GM12878 (cell line): ENCODE measurements at regions not wholly inside any gene's neighbourhood (a gene's known extent, or its start where the extent isn't known, plus 50 kb on each side); places are given as distances from the start of the nearest gene placed in this dataset.

Experiments used
- ATAC-seq: fragments of 200-7000 bp; cut with Tn5 transposase; 3 replicates; pipeline ENCODE4 v1.9.1; 2020; ENCODE audit warnings: mild to moderate bottlenecking, moderate library complexity
- BruUV-seq: library from RNA; stranded (reverse); fragments of 400-500 nt; replicated peaks from 2 replicates; lab custom pipeline; 2021; lab: Mats Ljungman, UMichigan
- CTCF ChIA-PET: fragments of 300-600 bp; sonication (Branson Sonifier 250); formaldehyde crosslinking; extraction: SDS; loops from one replicate; lab custom pipeline; 2021; ENCODE audit warnings: inconsistent platforms; lab: Yijun Ruan, JAX
- POLR2A ChIA-PET: fragments of 350-600 bp; formaldehyde crosslinking; extraction: SDS; loops from one replicate; lab custom pipeline; 2021; ENCODE audit warnings: inconsistent platforms; lab: Charles Lee
- RAD21 ChIA-PET: fragments of 300-600 bp; sonication (Branson Sonifier 250); formaldehyde crosslinking; loops from one replicate; lab custom pipeline; 2023; ENCODE audit warnings: antibody characterized with exemption; ENCODE audit not compliant: unreplicated experiment; lab: Charles Lee
- SMC1A ChIA-PET: fragments of 300-600 bp; sonication (Branson Sonifier 250); formaldehyde crosslinking; loops from one replicate; lab custom pipeline; 2023; ENCODE audit not compliant: unreplicated experiment, uncharacterized antibody; lab: Charles Lee
- DNase-seq: peaks from one replicate; pipeline ENCODE4 v3.0.0-alpha.2; 2011; ENCODE audit warnings: low read depth, low spot score
- FAIRE-seq: peaks from 3 replicates; lab custom pipeline; 2011; peaks lifted over from hg19 to GRCh38; lab: Jason Lieb, UNC
- H2AFZ ChIP-seq: 2 replicates; pipeline ENCODE4 v1.6.0; 2011; ENCODE audit warnings: low read depth, low read length, control low read depth; ENCODE audit not compliant: control insufficient read depth
- H3K27ac ChIP-seq: 2 replicates; pipeline ENCODE4 v1.5.1; 2011; ENCODE audit warnings: control low read depth; ENCODE audit not compliant: control insufficient read depth, insufficient read depth
- H3K27me3 ChIP-seq, 2 experiments: replicated peaks in 1 of 2; 2 replicates each; pipeline versions ENCODE4 v1.6.0 to v1.6.1; 2011; ENCODE audit warnings: low read length in 1 of 2; ENCODE audit not compliant: control insufficient read depth in 2 of 2, insufficient read depth in 2 of 2
- H3K36me3 ChIP-seq, 2 experiments: 2 replicates each; pipeline ENCODE4 v1.5.1; 2011; ENCODE audit warnings: low read length in 1 of 2; ENCODE audit not compliant: control insufficient read depth in 2 of 2, insufficient read depth in 2 of 2
- H3K4me1 ChIP-seq: 2 replicates; pipeline ENCODE4 v1.6.1; 2011; ENCODE audit warnings: mild to moderate bottlenecking, low read length, moderate library complexity, mixed read lengths; ENCODE audit not compliant: control insufficient read depth, insufficient read depth
- H3K4me2 ChIP-seq: 2 replicates; pipeline ENCODE4 v1.6.0; 2011; ENCODE audit warnings: control low read depth; ENCODE audit not compliant: control insufficient read depth, insufficient read depth
- H3K4me3 ChIP-seq: fragments of 200-600 bp; sonication (generic); 2 replicates; pipeline ENCODE4 v1.5.1; 2016
- H3K79me2 ChIP-seq: 2 replicates; pipeline ENCODE4 v1.6.0; 2011; ENCODE audit warnings: low read length; ENCODE audit not compliant: control insufficient read depth, insufficient read depth
- H3K9ac ChIP-seq: 2 replicates; pipeline ENCODE4 v1.8.0; 2011; ENCODE audit warnings: low read length, control low read depth, mixed read lengths; ENCODE audit not compliant: control insufficient read depth, insufficient read depth
- H3K9me3 ChIP-seq: replicated peaks from 3 replicates; pipeline ENCODE4 v1.5.1; 2011; ENCODE audit warnings: mild to moderate bottlenecking, low read length; ENCODE audit not compliant: control insufficient read depth, insufficient read depth
- H4K20me1 ChIP-seq: 2 replicates; pipeline ENCODE4 v1.6.0; 2011; ENCODE audit not compliant: control insufficient read depth, insufficient read depth
- ASH2L ChIP-seq: fragments of 300-600, 200-600 bp; sonication (generic); IDR thresholded peaks from 2 replicates; pipeline ENCODE4 v1.6.1; 2017; ENCODE audit warnings: low read depth, mild to moderate bottlenecking, borderline replicate concordance
- BRCA1 ChIP-seq: IDR thresholded peaks from 2 replicates; pipeline ENCODE4 v1.6.1; 2011; ENCODE audit warnings: low read depth, low read length, improper control_type of control experiment
- CBFB ChIP-seq: IDR thresholded peaks from 2 replicates; pipeline ENCODE4 v1.6.1; 2016; ENCODE audit warnings: antibody characterized with exemption, low read depth
- HDAC2 ChIP-seq: fragments of 200-600 bp; sonication (generic); IDR thresholded peaks from 2 replicates; pipeline ENCODE4 v1.6.1; 2017
- HDGF ChIP-seq: fragments of 450-650 bp; IDR thresholded peaks from 2 replicates; pipeline ENCODE4 v1.6.1; 2016; ENCODE audit warnings: antibody characterized with exemption
- KDM1A ChIP-seq: fragments of 200-600 bp; sonication (generic); IDR thresholded peaks from 2 replicates; pipeline ENCODE4 v1.6.1; 2016; ENCODE audit warnings: borderline replicate concordance
- LARP7 ChIP-seq: fragments of 450-650 bp; IDR thresholded peaks from 2 replicates; pipeline ENCODE4 v1.6.1; 2017; ENCODE audit warnings: mild to moderate bottlenecking
- MEF2B ChIP-seq: fragments of 450-650 bp; IDR thresholded peaks from 2 replicates; pipeline ENCODE4 v1.6.1; 2018; ENCODE audit warnings: mild to moderate bottlenecking, moderate library complexity; ENCODE audit not compliant: partially characterized antibody, poor library complexity, severe bottlenecking
- NFYB ChIP-seq: IDR thresholded peaks from 2 replicates; pipeline ENCODE4 v1.6.1; 2011; ENCODE audit warnings: low read depth, mild to moderate bottlenecking, low read length, improper control_type of control experiment, moderate library complexity; ENCODE audit not compliant: insufficient read depth
- NR2C1 ChIP-seq: fragments of 450-650 bp; IDR thresholded peaks from 2 replicates; pipeline ENCODE4 v1.6.1; 2017; ENCODE audit warnings: antibody characterized with exemption, mild to moderate bottlenecking, moderate library complexity
- PAX5 ChIP-seq: IDR thresholded peaks from 2 replicates; pipeline ENCODE4 v1.6.1; 2011; ENCODE audit warnings: low read depth, low read length, borderline replicate concordance
- PML ChIP-seq: IDR thresholded peaks from 2 replicates; pipeline ENCODE4 v1.6.1; 2012; ENCODE audit warnings: low read length, inconsistent platforms
- SIX5 ChIP-seq: IDR thresholded peaks from 2 replicates; pipeline ENCODE4 v1.6.1; 2011; ENCODE audit warnings: mild to moderate bottlenecking, low read depth, low read length, moderate library complexity; ENCODE audit not compliant: severe bottlenecking
- STAT1 ChIP-seq: fragments of 450-650 bp; conservative IDR thresholded peaks from 2 replicates; pipeline ENCODE4 v1.6.1; 2014; ENCODE audit warnings: antibody characterized with exemption, mild to moderate bottlenecking
- SUZ12 ChIP-seq: fragments of 200-600 bp; sonication (generic); IDR thresholded peaks from one replicate; pipeline ENCODE4 v1.6.1; 2018; ENCODE audit warnings: antibody characterized with exemption, mild to moderate bottlenecking; ENCODE audit not compliant: unreplicated experiment
- TCF7 ChIP-seq: IDR thresholded peaks from 2 replicates; pipeline ENCODE4 v1.6.1; 2014; ENCODE audit warnings: antibody characterized with exemption, borderline replicate concordance
- WGBS: methylation state at CpG from one replicate; pipeline ENCODE4 v1.1.6; 2016; ENCODE audit warnings: low lambda C conversion rate; ENCODE audit not compliant: insufficient replicate concordance, insufficient coverage; ENCODE audit errors: missing lambda C conversion rate; 5-methylcytosine and 5-hydroxymethylcytosine counted together
- in situ Hi-C: fragments of 300-500 bp; cut with MboI; formaldehyde crosslinking; loops from 9 replicates; pipeline ENCODE4 v1.14.3; 2018; ENCODE audit warnings: mixed read lengths
- intact Hi-C: fragments of 100-400 bp; cut with micrococcal nuclease; formaldehyde crosslinking; loops from one replicate; pipeline ENCODE4 v1.14.2; 2022; ENCODE audit not compliant: unreplicated experiment
- TF ChIP-seq, protein P1 (sequence below): IDR thresholded peaks from 2 replicates; pipeline ENCODE4 v1.6.1; 2012; ENCODE audit warnings: mild to moderate bottlenecking, low read depth, low read length
- TF ChIP-seq, protein P2 (sequence below): IDR thresholded peaks from 2 replicates; pipeline ENCODE4 v1.6.1; 2011; ENCODE audit warnings: borderline replicate concordance, low read depth, mild to moderate bottlenecking, moderate library complexity, mixed read lengths, low read length; ENCODE audit not compliant: insufficient read depth; ENCODE audit errors: extremely low read length
- TF ChIP-seq, protein P3 (sequence below): fragments of 450-650 bp; IDR thresholded peaks from 2 replicates; pipeline ENCODE4 v1.6.1; 2017; ENCODE audit warnings: antibody characterized with exemption, mild to moderate bottlenecking, moderate library complexity

DNA sequence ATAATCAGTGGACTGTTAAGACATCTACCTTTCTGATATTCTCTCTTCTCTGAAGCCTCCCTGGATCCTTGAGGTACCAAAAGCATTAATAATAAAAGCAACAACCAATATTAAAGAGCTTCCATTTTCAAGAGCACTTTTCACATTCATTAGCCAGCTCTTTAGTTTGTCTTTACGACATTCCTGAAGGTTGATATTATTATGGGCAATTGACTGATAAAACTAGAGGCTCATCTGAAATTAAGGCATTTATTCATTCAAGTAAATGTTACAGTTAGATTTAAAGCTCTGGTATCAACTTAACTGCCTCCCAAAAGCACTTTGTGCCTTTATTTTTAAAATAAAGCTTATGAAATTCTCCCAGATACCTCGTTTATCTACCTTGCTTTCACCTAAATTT lies 199.6 kb downstream of the PLK2 start (continued):
- TF ChIP-seq, protein P1, sequence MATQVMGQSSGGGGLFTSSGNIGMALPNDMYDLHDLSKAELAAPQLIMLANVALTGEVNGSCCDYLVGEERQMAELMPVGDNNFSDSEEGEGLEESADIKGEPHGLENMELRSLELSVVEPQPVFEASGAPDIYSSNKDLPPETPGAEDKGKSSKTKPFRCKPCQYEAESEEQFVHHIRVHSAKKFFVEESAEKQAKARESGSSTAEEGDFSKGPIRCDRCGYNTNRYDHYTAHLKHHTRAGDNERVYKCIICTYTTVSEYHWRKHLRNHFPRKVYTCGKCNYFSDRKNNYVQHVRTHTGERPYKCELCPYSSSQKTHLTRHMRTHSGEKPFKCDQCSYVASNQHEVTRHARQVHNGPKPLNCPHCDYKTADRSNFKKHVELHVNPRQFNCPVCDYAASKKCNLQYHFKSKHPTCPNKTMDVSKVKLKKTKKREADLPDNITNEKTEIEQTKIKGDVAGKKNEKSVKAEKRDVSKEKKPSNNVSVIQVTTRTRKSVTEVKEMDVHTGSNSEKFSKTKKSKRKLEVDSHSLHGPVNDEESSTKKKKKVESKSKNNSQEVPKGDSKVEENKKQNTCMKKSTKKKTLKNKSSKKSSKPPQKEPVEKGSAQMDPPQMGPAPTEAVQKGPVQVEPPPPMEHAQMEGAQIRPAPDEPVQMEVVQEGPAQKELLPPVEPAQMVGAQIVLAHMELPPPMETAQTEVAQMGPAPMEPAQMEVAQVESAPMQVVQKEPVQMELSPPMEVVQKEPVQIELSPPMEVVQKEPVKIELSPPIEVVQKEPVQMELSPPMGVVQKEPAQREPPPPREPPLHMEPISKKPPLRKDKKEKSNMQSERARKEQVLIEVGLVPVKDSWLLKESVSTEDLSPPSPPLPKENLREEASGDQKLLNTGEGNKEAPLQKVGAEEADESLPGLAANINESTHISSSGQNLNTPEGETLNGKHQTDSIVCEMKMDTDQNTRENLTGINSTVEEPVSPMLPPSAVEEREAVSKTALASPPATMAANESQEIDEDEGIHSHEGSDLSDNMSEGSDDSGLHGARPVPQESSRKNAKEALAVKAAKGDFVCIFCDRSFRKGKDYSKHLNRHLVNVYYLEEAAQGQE, result no peak
- no peak for TF ChIP-seq PML
- no peak for TF ChIP-seq STAT1
- TF ChIP-seq HDAC2, result no peak
- no peak for TF ChIP-seq PAX5
- TF ChIP-seq HDGF, result no peak
- no peak for TF ChIP-seq KDM1A
- TF ChIP-seq SUZ12, result no peak
- TF ChIP-seq CBFB, result no peak
- no peak for TF ChIP-seq TCF7
- no peak for TF ChIP-seq SIX5

DNA sequence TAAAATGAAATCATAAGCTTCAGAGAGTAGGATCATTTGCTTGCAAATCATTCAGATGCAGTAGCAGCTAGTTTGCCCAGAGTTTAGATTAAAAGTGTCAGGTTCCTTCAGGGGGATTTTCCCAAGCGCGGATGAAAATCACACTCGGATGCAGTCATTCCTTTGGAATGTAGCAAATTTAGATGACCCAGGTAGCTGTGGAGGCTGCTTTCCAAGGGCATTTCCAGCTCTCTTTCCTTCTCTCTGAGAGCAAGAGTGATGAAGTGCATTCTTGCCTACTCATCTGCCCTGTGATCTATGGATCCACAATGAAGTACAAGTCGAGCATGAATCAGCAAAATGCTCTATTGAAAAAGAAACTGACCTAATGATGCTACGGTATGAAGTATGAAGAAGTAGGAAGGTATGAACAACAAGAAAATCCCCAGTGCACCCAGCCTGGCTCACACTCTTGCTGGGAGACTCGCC lies 200.2 kb downstream of the PLK2 start:
- in situ Hi-C loops, result no loop called here
- H3K79me2 ChIP-seq, result no peaks in the 10 kb centered on the region
- no peak overlapping the region for H3K4me2 ChIP-seq
- no peaks in the 10 kb centered on the region for H3K27me3 ChIP-seq
- whole genome bisulfite sequencing, result 40% methylated on average over 6 of the region's 6 CpGs
- no peaks in the 10 kb centered on the region for H3K4me1 ChIP-seq
- H2AFZ ChIP-seq, result no peak overlapping the region
- H4K20me1 ChIP-seq, result no peaks in the 10 kb centered on the region
- DNase-seq (no peak), FAIRE-seq (no peak), ATAC-seq (no peak)
- no peaks in the 10 kb centered on the region for H3K9me3 ChIP-seq
- H3K4me3 ChIP-seq, result no peak overlapping the region
- BruUV-seq, result no TSS peak
- H3K27ac ChIP-seq, result no peak overlapping the region
- ChIA-PET RAD21 (interaction anchor here (0.7 kb wide), 1 partner anchor 103 kb away, joined by 3 read pairs; no protein-coding TSS in a partner anchor), POLR2A (no interaction called here), SMC1A (no interaction called here), CTCF (no interaction called here)
- H3K9ac ChIP-seq, result no peak overlapping the region
- H3K36me3 ChIP-seq, result no peaks in the 10 kb centered on the region
- intact Hi-C loops, result no loop called here
- no peak for TF ChIP-seq NFYB
- TF ChIP-seq LARP7, result no peak
- no peak for TF ChIP-seq ASH2L
- TF ChIP-seq NR2C1, result no peak
- TF ChIP-seq, protein P2, sequence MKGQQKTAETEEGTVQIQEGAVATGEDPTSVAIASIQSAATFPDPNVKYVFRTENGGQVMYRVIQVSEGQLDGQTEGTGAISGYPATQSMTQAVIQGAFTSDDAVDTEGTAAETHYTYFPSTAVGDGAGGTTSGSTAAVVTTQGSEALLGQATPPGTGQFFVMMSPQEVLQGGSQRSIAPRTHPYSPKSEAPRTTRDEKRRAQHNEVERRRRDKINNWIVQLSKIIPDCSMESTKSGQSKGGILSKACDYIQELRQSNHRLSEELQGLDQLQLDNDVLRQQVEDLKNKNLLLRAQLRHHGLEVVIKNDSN, result no peak
- TF ChIP-seq MEF2B, result no peak
- TF ChIP-seq BRCA1, result no peak
- TF ChIP-seq, protein P3, sequence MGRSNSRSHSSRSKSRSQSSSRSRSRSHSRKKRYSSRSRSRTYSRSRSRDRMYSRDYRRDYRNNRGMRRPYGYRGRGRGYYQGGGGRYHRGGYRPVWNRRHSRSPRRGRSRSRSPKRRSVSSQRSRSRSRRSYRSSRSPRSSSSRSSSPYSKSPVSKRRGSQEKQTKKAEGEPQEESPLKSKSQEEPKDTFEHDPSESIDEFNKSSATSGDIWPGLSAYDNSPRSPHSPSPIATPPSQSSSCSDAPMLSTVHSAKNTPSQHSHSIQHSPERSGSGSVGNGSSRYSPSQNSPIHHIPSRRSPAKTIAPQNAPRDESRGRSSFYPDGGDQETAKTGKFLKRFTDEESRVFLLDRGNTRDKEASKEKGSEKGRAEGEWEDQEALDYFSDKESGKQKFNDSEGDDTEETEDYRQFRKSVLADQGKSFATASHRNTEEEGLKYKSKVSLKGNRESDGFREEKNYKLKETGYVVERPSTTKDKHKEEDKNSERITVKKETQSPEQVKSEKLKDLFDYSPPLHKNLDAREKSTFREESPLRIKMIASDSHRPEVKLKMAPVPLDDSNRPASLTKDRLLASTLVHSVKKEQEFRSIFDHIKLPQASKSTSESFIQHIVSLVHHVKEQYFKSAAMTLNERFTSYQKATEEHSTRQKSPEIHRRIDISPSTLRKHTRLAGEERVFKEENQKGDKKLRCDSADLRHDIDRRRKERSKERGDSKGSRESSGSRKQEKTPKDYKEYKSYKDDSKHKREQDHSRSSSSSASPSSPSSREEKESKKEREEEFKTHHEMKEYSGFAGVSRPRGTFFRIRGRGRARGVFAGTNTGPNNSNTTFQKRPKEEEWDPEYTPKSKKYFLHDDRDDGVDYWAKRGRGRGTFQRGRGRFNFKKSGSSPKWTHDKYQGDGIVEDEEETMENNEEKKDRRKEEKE, result no peak
